Astrocyte (in vitro differentiated cells and primary cell): ENCODE measurements at regions not wholly inside any gene's neighbourhood (a gene's known extent, or its start where the extent isn't known, plus 50 kb on each side); places are given as distances from the start of the nearest gene placed in this dataset.
"Not testable (repeated sequence)": the region's sequence is repeated elsewhere in the genome, so short reads cannot be mapped to it uniquely, and the experiment has no call there.

ENCODE experiments used
- DNase-seq: peaks from one replicate; pipeline ENCODE4 v3.0.0-alpha.2; 2010; ENCODE audit warnings: low read depth
- FAIRE-seq: peaks from 2 replicates; lab custom pipeline; 2011; peaks lifted over from hg19 to GRCh38; lab: Jason Lieb, UNC
- H2AFZ ChIP-seq: 2 replicates; pipeline ENCODE4 v1.6.0; 2012; ENCODE audit warnings: low read depth, low read length, inconsistent platforms
- H3K27ac ChIP-seq: 2 replicates; pipeline ENCODE4 v1.5.1; 2011; ENCODE audit warnings: low read depth, low read length, inconsistent platforms
- H3K27me3 ChIP-seq: 2 replicates; pipeline ENCODE4 v1.6.0; 2011; ENCODE audit warnings: low read length, inconsistent platforms; ENCODE audit not compliant: insufficient read depth
- H3K36me3 ChIP-seq: 2 replicates; pipeline ENCODE4 v1.5.1; 2011; ENCODE audit warnings: low read length, inconsistent platforms; ENCODE audit not compliant: insufficient read depth
- H3K4me1 ChIP-seq: 2 replicates; pipeline ENCODE4 v1.5.1; 2011; ENCODE audit warnings: low read length, inconsistent platforms; ENCODE audit not compliant: insufficient read depth
- H3K4me2 ChIP-seq: 2 replicates; pipeline ENCODE4 v1.6.0; 2012; ENCODE audit warnings: low read length, inconsistent platforms
- H3K4me3 ChIP-seq: 2 replicates; pipeline ENCODE4 v1.5.1; 2011; ENCODE audit warnings: low read depth, mild to moderate bottlenecking, low read length, inconsistent platforms; ENCODE audit not compliant: insufficient read depth
- H3K79me2 ChIP-seq: 2 replicates; pipeline ENCODE4 v1.6.0; 2012; ENCODE audit warnings: mild to moderate bottlenecking, low read length, inconsistent platforms; ENCODE audit not compliant: insufficient read depth
- H3K9ac ChIP-seq: 2 replicates; pipeline ENCODE4 v1.6.0; 2012; ENCODE audit warnings: mild to moderate bottlenecking, low read length, inconsistent platforms
- H3K9me3 ChIP-seq: 2 replicates; pipeline ENCODE4 v1.5.1; 2012; ENCODE audit warnings: low read depth, mild to moderate bottlenecking, low read length, inconsistent platforms; ENCODE audit not compliant: insufficient read depth
- H4K20me1 ChIP-seq: 2 replicates; pipeline ENCODE4 v1.6.0; 2012; ENCODE audit warnings: low read length, inconsistent platforms; ENCODE audit not compliant: insufficient read depth
- H3K27ac Mint-ChIP-seq: one replicate; pipeline ENCODE4 v1.8.0; 2021; ENCODE audit warnings: mild to moderate bottlenecking, mixed read lengths; ENCODE audit not compliant: unreplicated experiment
- H3K27me3 Mint-ChIP-seq: one replicate; pipeline ENCODE4 v1.8.0; 2021; ENCODE audit warnings: low read depth, mixed read lengths; ENCODE audit not compliant: unreplicated experiment
- H3K36me3 Mint-ChIP-seq: one replicate; pipeline ENCODE4 v1.8.0; 2021; ENCODE audit warnings: low read depth, mixed read lengths; ENCODE audit not compliant: unreplicated experiment
- H3K4me1 Mint-ChIP-seq: one replicate; pipeline ENCODE4 v1.8.0; 2021; ENCODE audit warnings: low read depth, mixed read lengths; ENCODE audit not compliant: unreplicated experiment
- H3K4me3 Mint-ChIP-seq: one replicate; pipeline ENCODE4 v1.8.0; 2021; ENCODE audit warnings: mild to moderate bottlenecking, moderate library complexity, mixed read lengths; ENCODE audit not compliant: unreplicated experiment
- H3K9me3 Mint-ChIP-seq: one replicate; pipeline ENCODE4 v1.8.0; 2021; ENCODE audit warnings: mild to moderate bottlenecking, mixed read lengths; ENCODE audit not compliant: unreplicated experiment
- EZH2 ChIP-seq: IDR thresholded peaks from 2 replicates; pipeline ENCODE4 v1.6.1; 2012; ENCODE audit warnings: mild to moderate bottlenecking, low read length, inconsistent platforms; ENCODE audit not compliant: insufficient read depth
- TF ChIP-seq, protein P1 (sequence below): IDR thresholded peaks from 2 replicates; pipeline ENCODE4 v1.5.1; 2011; ENCODE audit warnings: low read depth, mild to moderate bottlenecking, inconsistent platforms, low read length, moderate library complexity; ENCODE audit not compliant: insufficient read depth

DNA sequence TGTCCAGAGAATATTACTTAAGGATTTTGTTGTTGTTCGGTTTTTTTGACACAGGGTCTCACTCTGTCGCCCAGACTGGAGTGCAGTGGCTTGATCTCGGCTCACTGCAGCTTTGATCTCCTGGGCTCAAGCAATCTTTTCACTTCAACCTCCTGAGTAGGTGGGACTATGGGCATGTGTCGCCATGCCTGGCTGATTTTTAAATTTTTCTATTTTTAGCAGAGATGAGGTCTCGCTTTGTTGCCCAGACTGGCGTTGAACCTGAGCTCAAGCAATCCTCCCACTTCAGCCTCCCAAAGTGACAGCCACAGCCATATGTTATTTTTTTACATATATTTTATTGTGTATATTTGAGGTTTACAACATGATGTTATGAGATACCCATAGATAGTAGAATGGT, 86.8 kb upstream of the UMPS start:
- FAIRE-seq, result no peak
- DNase-seq, result no peak
- peaks cover 2% of the 10 kb centered on the region for H3K36me3 Mint-ChIP-seq
- Histone ChIP-seq H3K9me3 (no peaks in the 10 kb centered on the region), H3K27ac (no peak overlapping the region), H3K79me2 (no peaks in the 10 kb centered on the region), H3K36me3 (no peaks in the 10 kb centered on the region), H3K4me3 (no peak overlapping the region), H3K27me3 (no peaks in the 10 kb centered on the region), H4K20me1 (peaks cover 4% of the 10 kb centered on the region), H3K4me1 (no peaks in the 10 kb centered on the region), H2AFZ (no peak overlapping the region), H3K4me2 (no peak overlapping the region), H3K9ac (no peak overlapping the region)
- no peaks in the 10 kb centered on the region for H3K27me3 Mint-ChIP-seq
- no peak overlapping the region for H3K4me3 Mint-ChIP-seq
- no peaks in the 10 kb centered on the region for H3K4me1 Mint-ChIP-seq
- TF ChIP-seq EZH2, result no peak
- TF ChIP-seq, protein P1, sequence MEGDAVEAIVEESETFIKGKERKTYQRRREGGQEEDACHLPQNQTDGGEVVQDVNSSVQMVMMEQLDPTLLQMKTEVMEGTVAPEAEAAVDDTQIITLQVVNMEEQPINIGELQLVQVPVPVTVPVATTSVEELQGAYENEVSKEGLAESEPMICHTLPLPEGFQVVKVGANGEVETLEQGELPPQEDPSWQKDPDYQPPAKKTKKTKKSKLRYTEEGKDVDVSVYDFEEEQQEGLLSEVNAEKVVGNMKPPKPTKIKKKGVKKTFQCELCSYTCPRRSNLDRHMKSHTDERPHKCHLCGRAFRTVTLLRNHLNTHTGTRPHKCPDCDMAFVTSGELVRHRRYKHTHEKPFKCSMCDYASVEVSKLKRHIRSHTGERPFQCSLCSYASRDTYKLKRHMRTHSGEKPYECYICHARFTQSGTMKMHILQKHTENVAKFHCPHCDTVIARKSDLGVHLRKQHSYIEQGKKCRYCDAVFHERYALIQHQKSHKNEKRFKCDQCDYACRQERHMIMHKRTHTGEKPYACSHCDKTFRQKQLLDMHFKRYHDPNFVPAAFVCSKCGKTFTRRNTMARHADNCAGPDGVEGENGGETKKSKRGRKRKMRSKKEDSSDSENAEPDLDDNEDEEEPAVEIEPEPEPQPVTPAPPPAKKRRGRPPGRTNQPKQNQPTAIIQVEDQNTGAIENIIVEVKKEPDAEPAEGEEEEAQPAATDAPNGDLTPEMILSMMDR, result no peak
- no peaks in the 10 kb centered on the region for H3K9me3 Mint-ChIP-seq
- no peak overlapping the region for H3K27ac Mint-ChIP-seq

DNA sequence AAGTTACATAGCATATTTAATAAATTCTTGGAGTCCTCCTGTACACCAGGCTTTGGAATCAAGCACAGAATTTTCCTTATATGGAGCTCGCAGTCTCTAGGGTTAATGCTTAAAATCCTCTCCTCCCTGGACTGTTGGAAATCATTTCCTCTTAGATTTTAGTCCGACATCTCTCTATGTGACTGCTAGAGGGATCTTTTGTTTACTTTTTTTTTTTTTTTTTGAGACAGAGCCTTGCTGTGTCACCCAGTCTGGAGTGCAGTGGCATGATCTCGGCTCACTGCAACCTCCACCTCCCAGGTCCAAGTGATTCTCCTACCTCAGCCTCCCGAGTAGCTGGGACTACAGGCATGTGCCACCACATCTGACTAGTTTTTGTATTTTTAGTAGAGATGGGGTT, 84.1 kb upstream of the UMPS start:
- DNase-seq, H3K4me3 Mint-ChIP-seq, H3K4me1 ChIP-seq, H3K4me3 ChIP-seq, H4K20me1 ChIP-seq, H3K4me1 Mint-ChIP-seq, H3K4me2 ChIP-seq, H3K36me3 ChIP-seq, FAIRE-seq, H3K9me3 ChIP-seq, H3K27ac Mint-ChIP-seq, H3K9me3 Mint-ChIP-seq, H3K27me3 Mint-ChIP-seq, H3K27me3 ChIP-seq, H2AFZ ChIP-seq, H3K27ac ChIP-seq, H3K9ac ChIP-seq, H3K79me2 ChIP-seq: not testable (repeated sequence)
- peaks cover 10% of the 10 kb centered on the region for H3K36me3 Mint-ChIP-seq

DNA sequence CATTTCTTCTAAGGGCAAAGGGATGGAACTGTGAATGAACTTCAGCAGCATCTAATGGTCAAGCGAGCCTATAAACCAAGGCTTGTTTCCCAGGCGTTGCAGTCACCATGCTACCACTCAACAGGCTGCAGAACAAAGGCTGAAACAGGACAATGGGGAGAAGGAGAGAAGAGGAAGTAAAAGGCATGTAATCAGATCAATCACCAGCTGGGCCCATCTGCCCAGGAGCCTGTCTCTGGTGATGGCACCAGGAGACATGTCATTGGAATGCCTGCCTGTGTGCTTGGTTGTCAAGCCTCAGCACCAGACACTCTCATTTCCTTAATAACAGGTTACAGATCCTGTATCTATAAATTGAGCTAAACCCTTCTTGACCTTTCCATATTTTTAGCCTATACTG, 81.7 kb upstream of the UMPS start:
- no peak for TF ChIP-seq EZH2
- TF ChIP-seq, protein P1, result no peak
- no peaks in the 10 kb centered on the region for H3K9me3 ChIP-seq
- no peak overlapping the region for H2AFZ ChIP-seq
- no peaks in the 10 kb centered on the region for H3K79me2 ChIP-seq
- H3K36me3 ChIP-seq, result no peaks in the 10 kb centered on the region
- H3K4me1 ChIP-seq, result no peaks in the 10 kb centered on the region
- no peak overlapping the region for H3K27ac ChIP-seq
- DNase-seq, result no peak
- no peak for FAIRE-seq
- no peak overlapping the region for H3K4me2 ChIP-seq
- H4K20me1 ChIP-seq, result peaks cover 4% of the 10 kb centered on the region
- Mint-ChIP-seq H3K27me3 (peaks cover 2% of the 10 kb centered on the region), H3K9me3 (no peaks in the 10 kb centered on the region), H3K36me3 (peaks cover 12% of the 10 kb centered on the region), H3K4me1 (no peaks in the 10 kb centered on the region), H3K27ac (no peak overlapping the region), H3K4me3 (no peak overlapping the region)
- H3K9ac ChIP-seq, result no peak overlapping the region
- no peaks in the 10 kb centered on the region for H3K27me3 ChIP-seq
- H3K4me3 ChIP-seq, result no peak overlapping the region
